ENCODE measurements at regions not wholly inside any gene's neighbourhood (a gene's known extent, or its start where the extent isn't known, plus 50 kb on each side); places are given as distances from the start of the nearest gene placed in this dataset.

DNA sequence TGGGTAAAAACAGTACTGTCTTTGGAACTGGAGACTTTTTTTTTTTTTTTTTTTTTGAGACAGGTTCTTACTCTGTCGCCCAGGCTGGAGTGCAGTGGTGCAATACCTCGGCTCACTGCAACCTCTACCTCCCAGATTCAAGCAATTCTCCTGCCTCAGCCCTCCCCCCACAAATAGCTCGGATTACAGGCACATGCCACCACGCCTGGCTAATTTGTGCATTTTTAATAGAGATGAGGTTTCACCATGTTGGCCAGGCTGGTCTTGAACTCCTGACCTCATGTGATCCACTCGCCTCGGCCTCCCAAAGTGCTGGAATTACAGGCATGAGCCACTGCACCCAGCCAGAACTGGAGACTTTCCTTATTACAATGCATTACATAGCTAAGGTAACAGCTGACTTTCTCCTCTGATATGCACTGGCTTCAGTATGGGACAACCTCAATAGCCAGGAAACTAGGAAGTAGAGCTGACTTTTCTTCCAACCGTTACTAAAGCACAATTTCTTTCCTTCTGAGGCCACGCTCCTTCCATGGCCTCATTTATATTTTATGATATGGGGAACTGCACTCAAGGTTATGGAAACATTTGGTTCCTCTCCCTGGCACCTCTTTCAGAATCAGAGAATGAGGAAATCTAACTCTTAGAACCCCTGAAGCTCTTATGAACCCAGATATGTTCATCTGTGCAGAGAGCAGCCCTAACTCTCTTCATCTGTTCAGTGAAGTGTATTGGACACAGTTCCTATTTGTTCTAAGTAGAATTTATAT lies 53.5 kb upstream of the FAM9B start:
- no peak for DNase-seq

- DNase-seq, result no peak
Measured at GRCh38 chrX:9088896-9089295, 55.0 kb upstream of the FAM9B start.

- no peak for DNase-seq
Measured at GRCh38 chrX:9090766-9091165, 56.8 kb upstream of the FAM9B start.

DNA sequence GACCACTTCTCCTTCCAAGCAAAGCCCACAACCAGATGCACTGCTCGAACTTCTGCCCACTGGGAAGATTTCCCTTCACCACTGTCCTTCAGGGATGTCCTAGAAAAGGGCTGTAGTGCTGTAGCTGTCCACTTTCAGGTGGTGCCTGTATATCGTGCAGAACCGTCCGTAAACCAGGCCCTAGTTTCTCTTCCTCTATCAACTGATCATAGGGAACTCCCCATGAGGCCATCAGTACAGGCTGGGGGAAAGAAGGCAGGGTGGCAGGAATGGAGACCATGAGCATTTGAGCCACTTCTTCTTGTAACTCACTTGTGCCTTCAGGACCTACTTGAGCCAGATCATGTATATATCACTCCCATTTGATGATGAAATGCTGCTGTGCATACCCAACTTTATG lies 57.3 kb upstream of the FAM9B start:
- DNase-seq, result no peak

GRCh38 chrX:9102956-9103355 lies 69.0 kb upstream of the FAM9B start:
- DNase-seq, result no peak

DNA sequence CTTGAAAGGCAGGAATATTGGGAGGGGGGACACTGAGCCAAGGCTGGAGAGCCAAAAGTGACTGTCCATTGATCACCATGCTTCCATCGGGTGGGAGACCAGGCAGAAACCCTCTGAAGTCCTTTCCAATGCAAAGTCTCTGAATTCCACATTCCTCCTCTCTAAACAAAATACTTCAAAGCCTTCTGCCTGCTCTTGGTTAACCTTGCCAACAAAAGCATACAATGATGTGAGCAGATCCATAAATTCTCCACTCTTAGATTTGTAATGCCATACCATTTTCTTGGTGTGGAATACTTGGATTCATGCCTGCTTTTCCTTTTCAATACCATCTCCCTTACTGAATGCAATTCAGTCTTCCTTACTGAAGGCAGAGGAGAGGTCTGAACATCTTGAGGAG lies 74.1 kb upstream of the FAM9B start:
- no peak for DNase-seq

DNA sequence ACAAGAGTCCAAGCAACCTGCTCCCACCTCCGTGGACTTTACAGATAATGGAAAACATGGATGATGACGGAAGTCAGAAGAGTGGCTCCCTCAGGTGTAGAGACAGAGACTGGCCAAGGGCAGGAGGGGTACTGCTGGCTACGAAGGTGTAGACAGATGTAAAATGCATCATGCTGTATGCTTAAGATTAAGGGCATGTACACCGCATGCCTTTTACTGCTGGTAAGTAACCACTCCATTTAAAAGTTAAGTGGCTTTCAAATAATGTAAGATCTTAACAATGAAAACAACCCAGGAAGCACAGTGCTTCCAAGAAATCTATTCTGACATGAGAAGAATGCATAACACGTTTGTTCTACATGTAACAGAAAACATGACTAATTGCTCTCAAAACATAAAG lies 76.9 kb upstream of the FAM9B start:
- DNase-seq, result no peak

GRCh38 chrX:9114245-9114644 lies 80.3 kb upstream of the FAM9B start:
- DNase-seq, result no peak

GRCh38 chrX:9117851-9118250 lies 83.9 kb upstream of the FAM9B start:
- no peak for DNase-seq

GRCh38 chrX:9122519-9123245 lies 88.8 kb upstream of the FAM9B start:
- DNase-seq, result no peak

GRCh38 chrX:9127986-9128385 lies 94.1 kb upstream of the FAM9B start:
- DNase-seq, result no peak

GRCh38 chrX:9130031-9130430 lies 96.1 kb upstream of the FAM9B start:
- no peak for DNase-seq

GRCh38 chrX:9131066-9131465 lies 97.1 kb upstream of the FAM9B start:
- no peak for DNase-seq

DNA sequence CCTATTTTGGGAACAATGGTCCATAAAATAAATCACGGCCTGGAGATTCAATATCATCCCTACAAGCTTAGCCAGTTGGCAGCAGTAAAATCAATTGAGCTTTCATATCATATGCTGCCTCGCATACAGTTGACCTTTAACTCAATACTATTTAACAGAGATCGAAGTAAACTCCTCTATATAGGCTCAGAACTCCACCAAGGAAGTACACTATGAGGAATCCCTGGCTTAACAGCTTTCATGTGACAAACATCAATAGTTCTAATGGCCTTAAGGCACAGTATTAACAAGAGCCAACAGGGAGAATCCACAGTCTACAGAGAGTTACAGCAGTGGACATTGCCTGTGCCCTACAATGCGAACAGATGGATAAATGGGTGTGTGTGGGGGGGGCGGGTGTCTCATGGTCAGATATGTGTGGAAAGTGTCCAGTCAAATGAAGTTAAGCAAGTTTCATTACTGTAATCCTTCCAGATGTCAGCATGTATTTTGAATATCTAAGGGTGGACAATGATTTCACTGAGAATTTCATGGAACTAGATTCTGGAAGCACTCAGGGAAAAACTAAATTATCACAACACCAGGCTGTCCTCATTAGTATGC lies 98.2 kb upstream of the FAM9B start:
- no peak for DNase-seq

DNA sequence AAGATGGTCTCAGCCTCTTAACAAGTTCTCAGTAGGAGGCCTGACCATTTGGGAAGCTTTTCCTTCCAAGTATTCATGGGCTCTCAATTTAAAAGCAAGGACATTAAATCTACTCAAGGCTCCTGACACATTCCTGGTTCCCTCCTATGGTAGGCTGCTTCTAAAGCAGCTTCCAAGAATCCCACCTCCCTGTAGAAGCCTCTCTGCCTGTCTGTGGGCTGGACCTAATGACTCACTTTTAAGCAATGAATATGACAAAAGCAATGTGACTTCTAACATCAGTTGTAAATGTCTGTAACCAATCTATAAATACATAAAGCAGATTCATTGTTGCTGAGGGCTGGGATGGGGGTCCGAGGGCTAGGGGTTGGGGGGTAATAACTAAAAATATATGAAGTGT lies 99.5 kb upstream of the FAM9B start:
- no peak for DNase-seq

- DNase-seq, result no peak
Measured at GRCh38 chrX:9134366-9134765, 100.4 kb upstream of the FAM9B start.

GRCh38 chrX:9135901-9136510 lies 102.1 kb upstream of the FAM9B start:
- no peak for DNase-seq

- DNase-seq, result no peak
Measured at GRCh38 chrX:9137152-9137551, 103.2 kb upstream of the FAM9B start.

- no peak for DNase-seq
Measured at GRCh38 chrX:9141496-9141895, 107.6 kb upstream of the FAM9B start.

GRCh38 chrX:9144701-9145241 lies 110.8 kb upstream of the FAM9B start:
- no peak for DNase-seq

DNA sequence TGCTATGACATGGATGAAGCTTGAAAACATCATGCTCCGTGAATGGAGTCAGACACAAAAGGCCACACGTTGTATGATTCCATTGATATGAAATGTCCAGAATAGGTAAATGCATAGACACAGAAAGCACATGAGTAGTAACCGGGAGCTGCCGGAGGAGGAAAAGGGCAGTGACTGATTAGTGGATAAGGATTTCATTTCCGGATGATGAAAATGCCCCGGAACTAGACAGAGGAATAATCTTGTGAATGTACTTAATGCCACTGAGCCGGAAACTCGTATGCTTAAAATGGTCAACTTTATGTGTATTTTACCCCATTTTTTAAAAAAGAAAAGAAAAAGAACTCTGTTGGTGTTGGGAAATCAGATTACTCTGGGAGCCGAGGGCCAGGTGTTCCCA lies 112.7 kb upstream of the FAM9B start:
- no peak for DNase-seq

DNA sequence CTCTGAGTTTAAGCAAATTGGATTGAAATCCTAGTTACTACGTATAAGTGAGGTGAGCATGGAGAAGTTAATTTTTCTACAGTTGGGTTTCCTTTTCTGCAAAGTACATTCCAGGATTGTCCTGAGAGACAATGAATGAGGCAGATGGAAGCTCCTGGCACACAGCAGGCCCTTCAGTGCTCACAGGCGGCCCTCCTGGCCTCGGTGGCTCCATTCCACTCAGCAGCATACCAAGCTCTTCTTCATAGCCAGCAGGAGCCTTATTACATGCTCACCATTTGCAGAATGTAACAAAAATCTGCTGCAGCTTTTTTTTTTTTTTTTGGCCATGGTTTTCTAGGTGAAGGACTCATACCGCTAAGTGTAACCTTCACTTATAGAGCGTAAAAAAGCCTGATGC lies 113.2 kb upstream of the FAM9B start:
- DNase-seq, result no peak

- no peak for DNase-seq
Measured at GRCh38 chrX:9147726-9148125, 113.8 kb upstream of the FAM9B start.

Measured in NCI-H187 treated with DMSO at 0.1 percent for 48 hours (cell line).